Activated naive CD8-positive, alpha-beta T cell (primary cell): ENCODE measurements at regions not wholly inside any gene's neighbourhood (a gene's known extent, or its start where the extent isn't known, plus 50 kb on each side); places are given as distances from the start of the nearest gene placed in this dataset.
A peak's percentile ranks its signal among the peaks of the same experiment; 100 is the strongest.

Source experiments
- H3K27ac Mint-ChIP-seq: one replicate; pipeline ENCODE4 v1.8.0; 2021; ENCODE audit warnings: mixed read lengths
- H3K27me3 Mint-ChIP-seq: one replicate; pipeline ENCODE4 v1.8.0; 2021; ENCODE audit warnings: mixed read lengths
- H3K36me3 Mint-ChIP-seq: one replicate; pipeline ENCODE4 v1.8.0; 2021; ENCODE audit warnings: mixed read lengths
- H3K4me1 Mint-ChIP-seq: one replicate; pipeline ENCODE4 v1.8.0; 2021; ENCODE audit warnings: low read depth, mixed read lengths
- H3K4me3 Mint-ChIP-seq: one replicate; pipeline ENCODE4 v1.8.0; 2021; ENCODE audit warnings: mild to moderate bottlenecking, mixed read lengths
- H3K9me3 Mint-ChIP-seq: one replicate; pipeline ENCODE4 v1.8.0; 2021; ENCODE audit warnings: low read depth, mixed read lengths

DNA sequence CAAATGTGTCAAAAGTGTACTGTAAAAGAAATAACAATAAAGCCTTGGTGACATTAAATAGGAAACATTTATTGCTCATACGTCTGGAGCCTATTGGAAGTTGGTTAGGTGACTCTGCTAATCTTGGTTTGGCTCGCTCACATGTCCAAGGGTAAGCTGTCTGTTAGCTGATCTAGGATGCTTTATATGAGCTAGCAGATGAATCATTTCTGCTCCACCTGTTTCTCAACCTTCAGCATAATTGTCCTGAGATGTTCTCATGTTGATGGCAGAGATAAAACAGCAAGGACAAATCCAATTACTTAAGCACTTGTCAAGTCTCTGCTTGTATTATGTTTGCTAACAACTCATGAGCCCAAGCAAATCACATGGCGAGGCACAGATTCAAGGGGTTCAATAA, 56.0 kb upstream of the CD53 start:
- Mint-ChIP-seq H3K27me3 (no peaks in the 10 kb centered on the region), H3K36me3 (peaks cover 9% of the 10 kb centered on the region), H3K9me3 (no peaks in the 10 kb centered on the region), H3K27ac (no peak overlapping the region), H3K4me1 (no peaks in the 10 kb centered on the region), H3K4me3 (no peak overlapping the region)

DNA sequence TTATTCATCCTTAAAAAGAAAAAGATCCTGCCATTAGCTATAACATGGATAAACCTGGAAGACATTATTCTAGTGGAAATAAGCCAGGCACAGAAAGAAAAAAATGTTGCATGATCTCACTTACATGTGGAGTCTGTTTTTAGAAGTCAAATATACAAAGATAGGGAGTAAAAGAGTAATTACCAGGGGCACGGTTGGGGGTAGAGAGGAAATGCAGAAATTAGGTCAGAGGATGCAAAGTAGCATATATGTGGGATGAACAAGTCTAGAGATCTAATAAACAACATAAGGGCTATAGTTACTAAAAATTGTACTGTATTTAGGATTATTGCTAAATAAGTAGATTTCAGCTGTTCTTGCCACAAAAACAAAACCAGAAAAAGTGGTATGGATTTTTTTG, 61.4 kb upstream of the CD53 start:
- no peak overlapping the region for H3K27ac Mint-ChIP-seq
- H3K4me1 Mint-ChIP-seq = peaks cover 9% of the 10 kb centered on the region
- H3K9me3 Mint-ChIP-seq = peaks cover 3% of the 10 kb centered on the region
- H3K27me3 Mint-ChIP-seq = no peaks in the 10 kb centered on the region
- no peaks in the 10 kb centered on the region for H3K36me3 Mint-ChIP-seq
- no peak overlapping the region for H3K4me3 Mint-ChIP-seq

DNA sequence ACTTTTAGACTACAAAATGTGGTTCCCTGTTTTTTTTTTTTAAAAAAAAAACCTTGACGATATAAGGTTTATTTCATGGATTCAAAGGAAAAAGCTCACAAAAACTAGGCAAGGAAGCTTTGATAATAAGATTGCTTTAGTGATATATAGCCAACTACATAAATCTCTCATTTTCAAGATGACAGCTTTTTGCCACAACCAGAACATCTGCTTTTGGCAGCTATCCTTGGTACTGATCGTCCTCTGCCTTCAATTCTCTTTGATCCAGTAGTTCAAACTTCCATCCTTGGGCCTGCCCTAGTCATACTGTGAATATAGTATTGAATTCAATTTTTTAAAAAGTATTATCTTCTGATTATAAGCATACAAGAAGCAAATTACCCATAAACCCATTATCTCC, 72.9 kb upstream of the CD53 start:
- Mint-ChIP-seq H3K4me1 (peaks cover 3% of the 10 kb centered on the region), H3K36me3 (peaks cover 16% of the 10 kb centered on the region), H3K9me3 (peaks cover 9% of the 10 kb centered on the region), H3K4me3 (no peak overlapping the region), H3K27ac (no peak overlapping the region), H3K27me3 (no peaks in the 10 kb centered on the region)

DNA sequence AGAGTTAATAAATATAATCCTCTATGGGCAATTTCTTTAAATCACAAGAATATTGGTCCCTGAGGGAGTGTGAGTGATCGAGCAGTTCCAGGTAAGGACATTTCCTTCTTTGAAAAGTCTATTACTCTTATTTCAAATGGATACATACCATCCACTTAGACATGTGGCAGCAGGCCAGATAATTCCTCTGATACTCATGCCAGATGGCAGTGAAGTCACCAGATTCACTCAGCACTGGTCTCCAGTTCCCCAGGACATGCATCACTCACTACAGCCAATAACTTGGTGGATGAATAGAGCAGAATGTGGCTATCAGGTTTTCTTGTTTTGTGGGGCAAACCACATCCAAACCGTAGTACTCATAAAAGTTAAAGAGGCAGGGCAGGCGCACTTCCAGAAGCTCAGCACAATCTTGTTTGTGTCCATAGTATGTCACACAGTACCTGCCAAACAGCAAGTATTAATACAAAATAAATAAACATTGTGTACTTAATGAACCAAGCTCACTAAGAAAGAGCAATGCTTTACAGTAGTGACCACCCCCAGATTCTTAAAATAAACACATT, 74.2 kb upstream of the CD53 start:
- H3K27me3 Mint-ChIP-seq = no peaks in the 10 kb centered on the region
- peaks cover 9% of the 10 kb centered on the region for H3K9me3 Mint-ChIP-seq
- H3K4me3 Mint-ChIP-seq = no peak overlapping the region

DNA sequence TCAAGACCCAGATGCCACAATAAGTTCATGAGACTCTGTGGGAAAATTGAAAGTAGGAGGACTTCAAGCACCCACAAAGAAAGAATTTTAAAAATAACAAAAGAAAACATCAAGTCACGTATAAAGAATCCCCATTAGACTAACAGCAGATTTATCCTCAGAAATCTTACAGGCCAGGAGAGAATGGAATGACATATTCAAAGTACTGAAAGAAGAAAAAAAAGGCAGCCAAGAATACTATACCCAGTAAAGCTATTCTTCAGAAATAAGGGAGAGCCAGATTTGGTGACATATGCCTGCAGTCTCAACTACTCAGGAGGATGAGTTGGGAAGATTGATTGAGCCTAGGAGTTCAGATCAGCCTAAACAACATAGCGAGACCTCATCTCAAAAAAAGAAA, 84.3 kb upstream of the CD53 start:
- H3K4me3 Mint-ChIP-seq = peak overlapping the region; percentile 4
- H3K4me1 Mint-ChIP-seq = peaks cover 56% of the 10 kb centered on the region
- no peaks in the 10 kb centered on the region for H3K27me3 Mint-ChIP-seq
- peak overlapping the region; percentile 56 for H3K27ac Mint-ChIP-seq
- H3K36me3 Mint-ChIP-seq = peaks cover 27% of the 10 kb centered on the region
- peaks cover 26% of the 10 kb centered on the region for H3K9me3 Mint-ChIP-seq

More for the DNA sequence above, 74.2 kb upstream of the CD53 start:
- no peaks in the 10 kb centered on the region for H3K4me1 Mint-ChIP-seq
- no peak overlapping the region for H3K27ac Mint-ChIP-seq
- H3K36me3 Mint-ChIP-seq = peaks cover 13% of the 10 kb centered on the region

DNA sequence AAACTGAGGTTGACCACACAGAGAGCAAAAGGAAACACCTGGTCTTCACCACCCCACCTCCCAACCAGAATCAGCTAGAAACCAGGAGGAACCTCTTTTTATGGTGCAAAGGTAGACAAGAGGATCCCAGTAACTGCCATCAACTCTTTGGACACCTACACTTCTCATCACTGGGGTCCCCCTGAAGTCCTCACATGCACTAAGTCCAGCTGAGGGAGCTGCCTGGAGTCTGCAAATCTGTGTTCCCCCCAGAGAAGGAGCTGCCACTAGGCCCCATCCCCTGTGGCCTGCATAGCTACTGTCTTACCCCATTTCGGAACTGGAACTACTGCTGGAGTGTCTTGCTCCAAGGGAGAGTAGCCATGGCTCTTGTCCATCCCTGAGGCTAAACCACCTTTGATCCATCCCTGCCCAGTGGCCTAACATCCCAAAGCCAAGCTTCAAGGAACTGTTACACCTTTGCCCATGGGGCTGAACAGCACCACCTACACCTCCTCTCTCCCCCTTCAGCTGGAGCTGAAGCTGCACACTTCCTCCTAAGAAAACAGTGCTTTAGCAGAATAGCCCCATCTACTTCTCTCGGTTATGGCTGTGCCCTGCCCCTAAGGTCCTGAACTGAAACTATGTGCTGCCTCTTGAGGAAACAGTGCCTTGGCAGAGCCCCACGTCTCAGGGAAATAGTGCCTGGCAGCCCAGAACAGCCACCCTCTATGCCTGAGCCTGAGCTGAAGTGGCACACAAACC, 85.4 kb upstream of the CD53 start:
- Mint-ChIP-seq H3K4me3 (peak overlapping the region; percentile 72), H3K4me1 (peaks cover 65% of the 10 kb centered on the region), H3K27ac (peak overlapping the region; percentile 90), H3K9me3 (peaks cover 26% of the 10 kb centered on the region), H3K36me3 (peaks cover 22% of the 10 kb centered on the region), H3K27me3 (no peaks in the 10 kb centered on the region)

DNA sequence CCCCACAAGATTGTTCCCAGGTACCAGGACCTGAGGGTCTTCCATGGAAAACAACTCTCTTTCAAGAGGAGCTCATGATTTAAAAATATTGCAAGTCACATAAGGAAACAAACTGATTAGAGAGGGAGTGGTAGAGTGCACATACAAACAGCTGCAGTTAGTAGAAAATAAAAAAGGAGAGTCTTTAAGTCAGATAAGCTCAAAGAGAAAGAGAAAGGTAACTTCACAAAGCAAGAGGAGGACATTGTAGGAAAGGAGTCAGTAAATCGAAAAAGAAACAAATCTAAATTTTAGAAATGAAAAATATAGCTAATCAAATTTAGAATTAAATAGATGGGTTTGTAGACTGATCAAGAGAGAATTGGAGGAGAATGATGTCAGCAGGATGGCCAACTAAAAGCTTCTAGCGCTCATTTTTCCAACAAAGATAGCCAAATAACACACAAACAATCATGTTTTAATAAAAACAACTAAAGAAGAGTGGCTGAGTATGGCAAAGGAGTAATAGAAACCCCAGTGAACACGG, 86.1 kb upstream of the CD53 start:
- Mint-ChIP-seq H3K9me3 (peaks cover 26% of the 10 kb centered on the region), H3K36me3 (peaks cover 21% of the 10 kb centered on the region), H3K4me1 (peaks cover 68% of the 10 kb centered on the region), H3K27me3 (no peaks in the 10 kb centered on the region), H3K27ac (peak overlapping the region; percentile 90), H3K4me3 (peak overlapping the region; percentile 72)

DNA sequence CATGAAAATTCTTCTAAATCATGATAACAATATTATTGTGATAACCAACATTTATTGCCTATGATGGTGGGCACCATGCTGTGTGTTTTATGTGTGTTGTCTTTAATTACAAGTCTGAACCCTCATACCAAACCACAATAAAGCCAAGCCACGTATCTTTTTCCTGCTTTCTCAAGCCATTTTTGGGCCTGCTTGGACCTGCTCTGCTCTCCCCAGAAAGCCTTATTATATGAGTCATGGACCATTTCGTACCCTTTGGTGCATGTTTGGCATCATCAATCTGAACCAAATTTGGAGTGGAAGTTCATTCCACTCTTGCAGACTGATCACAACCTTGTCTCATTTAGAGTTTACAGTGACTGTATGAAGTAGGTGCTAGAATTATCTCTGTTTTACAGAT, 87.3 kb upstream of the CD53 start:
- peaks cover 16% of the 10 kb centered on the region for H3K36me3 Mint-ChIP-seq
- no peaks in the 10 kb centered on the region for H3K27me3 Mint-ChIP-seq
- H3K9me3 Mint-ChIP-seq = peaks cover 20% of the 10 kb centered on the region
- peak overlapping the region; percentile 72 for H3K4me3 Mint-ChIP-seq
- H3K27ac Mint-ChIP-seq = peak overlapping the region; percentile 72
- H3K4me1 Mint-ChIP-seq = peaks cover 75% of the 10 kb centered on the region

DNA sequence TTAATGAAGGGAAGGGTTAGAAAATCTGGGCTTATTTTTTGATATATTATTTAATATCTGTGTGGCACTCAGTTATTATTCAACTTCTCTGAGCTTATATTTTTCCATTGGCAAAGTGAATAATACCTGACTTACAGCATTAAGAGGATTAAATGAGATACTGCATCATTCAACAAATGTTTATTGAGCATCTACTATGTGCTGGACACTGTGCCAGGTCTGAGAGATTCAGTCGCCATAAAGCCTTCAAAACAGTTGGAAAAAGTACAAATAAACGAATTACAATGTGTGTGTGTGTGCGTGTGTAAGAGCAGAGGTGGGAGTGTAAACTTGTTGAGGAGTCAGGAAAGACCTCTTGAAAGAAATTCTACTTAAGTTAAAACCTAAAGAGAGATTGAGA, 87.9 kb upstream of the CD53 start:
- H3K27ac Mint-ChIP-seq = peak overlapping the region; percentile 72
- H3K36me3 Mint-ChIP-seq = peaks cover 13% of the 10 kb centered on the region
- H3K4me1 Mint-ChIP-seq = peaks cover 76% of the 10 kb centered on the region
- no peaks in the 10 kb centered on the region for H3K27me3 Mint-ChIP-seq
- H3K9me3 Mint-ChIP-seq = peaks cover 15% of the 10 kb centered on the region
- H3K4me3 Mint-ChIP-seq = peak overlapping the region; percentile 3

DNA sequence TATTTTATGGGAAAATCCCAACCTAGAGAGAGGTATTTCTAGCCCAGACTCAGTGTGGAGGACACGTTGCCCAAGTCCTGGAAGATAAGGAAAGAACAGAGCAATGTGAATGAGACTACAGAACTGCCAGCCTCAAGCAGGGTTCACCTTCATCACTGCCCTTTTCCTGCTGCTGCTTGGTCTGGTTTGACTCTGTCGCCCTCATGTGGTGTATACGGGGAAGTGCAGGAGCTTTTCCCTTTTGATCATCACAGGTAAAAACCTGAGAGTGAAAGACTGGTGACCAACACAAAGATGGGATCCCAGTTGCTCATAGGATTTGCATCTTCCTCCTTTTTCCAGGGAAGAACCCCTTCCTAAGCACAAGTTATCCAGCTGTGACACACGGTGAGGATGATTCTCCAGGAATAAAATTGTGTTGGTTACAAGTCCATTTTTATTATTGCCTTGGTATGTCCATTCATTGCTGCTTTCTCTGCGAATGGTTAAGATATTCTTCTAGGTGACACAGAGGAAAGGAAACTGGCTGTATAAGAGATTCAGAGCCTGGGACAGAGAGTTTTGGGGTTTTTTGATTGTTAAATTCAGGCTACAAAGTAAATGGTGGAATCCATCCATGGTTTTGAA, 89.5 kb upstream of the CD53 start:
- H3K27ac Mint-ChIP-seq = no peak overlapping the region
- H3K4me1 Mint-ChIP-seq = peaks cover 66% of the 10 kb centered on the region
- no peaks in the 10 kb centered on the region for H3K9me3 Mint-ChIP-seq
- H3K4me3 Mint-ChIP-seq = no peak overlapping the region
- no peaks in the 10 kb centered on the region for H3K27me3 Mint-ChIP-seq
- H3K36me3 Mint-ChIP-seq = no peaks in the 10 kb centered on the region

DNA sequence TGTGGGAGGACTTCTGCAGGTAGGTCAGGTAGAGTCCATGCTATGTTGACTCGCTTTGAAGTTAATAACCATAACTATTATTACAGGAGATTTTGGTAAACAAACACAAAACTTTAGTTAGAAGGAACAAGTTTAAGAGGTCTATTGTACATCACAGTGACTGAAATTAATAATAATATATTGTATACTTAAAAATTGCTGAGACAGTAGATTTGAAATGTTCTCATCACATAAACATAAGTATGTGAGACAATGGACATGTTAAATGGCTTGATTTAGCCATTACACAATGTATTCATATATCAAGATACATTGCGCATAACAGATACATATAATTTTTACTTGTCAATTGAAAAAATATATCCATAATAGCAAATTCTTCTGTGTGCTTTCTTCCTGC, 91.4 kb upstream of the CD53 start:
- no peak overlapping the region for H3K4me3 Mint-ChIP-seq
- H3K9me3 Mint-ChIP-seq = no peaks in the 10 kb centered on the region
- no peaks in the 10 kb centered on the region for H3K36me3 Mint-ChIP-seq
- no peak overlapping the region for H3K27ac Mint-ChIP-seq
- H3K27me3 Mint-ChIP-seq = no peaks in the 10 kb centered on the region
- H3K4me1 Mint-ChIP-seq = peaks cover 47% of the 10 kb centered on the region

DNA sequence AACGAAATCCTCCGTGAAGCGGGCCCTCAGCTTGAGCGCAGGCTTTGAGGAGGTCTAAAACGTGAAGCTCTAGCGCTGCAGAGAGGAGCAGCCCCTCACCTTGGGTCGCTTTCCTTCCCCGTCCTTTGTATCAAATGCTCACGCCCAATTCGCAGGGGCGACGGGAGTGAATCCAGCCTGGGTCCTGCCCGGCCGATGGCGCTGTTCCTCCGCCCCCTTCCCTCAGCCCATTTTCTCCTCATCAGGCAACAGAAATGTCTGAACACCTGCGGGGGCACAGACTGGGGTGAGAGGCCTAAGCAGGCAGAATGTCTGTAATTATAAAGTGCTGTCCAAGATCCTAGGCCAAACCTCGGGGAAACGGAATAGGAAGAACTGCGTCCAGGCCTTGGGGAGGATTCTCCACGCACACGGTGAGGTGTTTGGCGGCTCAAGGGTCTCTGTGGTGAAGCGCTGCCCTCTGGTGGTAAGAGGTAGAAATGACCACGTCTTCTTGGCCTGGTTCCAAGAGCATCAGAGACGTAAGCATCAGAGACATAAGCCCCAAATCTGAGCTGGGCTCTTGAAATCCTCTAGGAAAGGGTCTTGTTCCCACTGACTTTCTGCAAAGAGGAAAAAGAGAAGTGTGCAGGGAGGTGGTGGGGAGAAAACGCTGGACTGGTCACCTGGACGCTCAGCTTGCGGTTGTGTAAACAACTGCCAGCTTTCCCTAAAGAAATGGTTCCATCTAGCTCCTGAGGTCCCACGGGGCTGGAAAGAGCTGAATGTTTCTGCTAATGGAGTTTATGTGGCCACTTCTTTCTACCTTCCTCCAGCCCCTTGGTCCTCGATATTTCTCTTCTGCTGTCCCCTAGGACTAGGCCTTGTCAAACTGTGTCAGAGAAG, 92.1 kb upstream of the CD53 start:
- Mint-ChIP-seq H3K27ac (no peak overlapping the region), H3K27me3 (no peaks in the 10 kb centered on the region), H3K9me3 (no peaks in the 10 kb centered on the region), H3K4me3 (peak overlapping the region; percentile 15), H3K4me1 (peaks cover 40% of the 10 kb centered on the region), H3K36me3 (no peaks in the 10 kb centered on the region)

DNA sequence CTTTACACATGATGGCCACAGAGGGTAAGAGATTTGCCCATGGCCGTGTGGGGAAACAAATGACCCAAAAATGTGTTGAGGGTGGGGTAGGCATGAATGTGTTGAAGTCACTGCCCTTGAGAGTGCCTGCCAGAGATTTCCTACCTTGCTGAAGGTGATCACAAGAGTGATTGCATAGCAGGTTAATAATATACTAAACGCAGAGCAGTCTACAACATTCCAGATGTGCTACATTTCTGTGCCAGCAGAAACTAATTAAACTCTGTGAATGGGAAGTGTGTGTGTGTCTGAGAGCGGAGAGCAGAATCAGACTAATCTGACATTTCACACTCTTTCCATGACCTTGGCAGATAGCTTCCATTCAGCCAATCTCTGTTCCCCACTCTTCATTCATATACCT, 93.3 kb upstream of the CD53 start:
- H3K4me1 Mint-ChIP-seq = peaks cover 28% of the 10 kb centered on the region
- no peak overlapping the region for H3K27ac Mint-ChIP-seq
- H3K27me3 Mint-ChIP-seq = no peaks in the 10 kb centered on the region
- H3K9me3 Mint-ChIP-seq = no peaks in the 10 kb centered on the region
- no peak overlapping the region for H3K4me3 Mint-ChIP-seq
- H3K36me3 Mint-ChIP-seq = no peaks in the 10 kb centered on the region

DNA sequence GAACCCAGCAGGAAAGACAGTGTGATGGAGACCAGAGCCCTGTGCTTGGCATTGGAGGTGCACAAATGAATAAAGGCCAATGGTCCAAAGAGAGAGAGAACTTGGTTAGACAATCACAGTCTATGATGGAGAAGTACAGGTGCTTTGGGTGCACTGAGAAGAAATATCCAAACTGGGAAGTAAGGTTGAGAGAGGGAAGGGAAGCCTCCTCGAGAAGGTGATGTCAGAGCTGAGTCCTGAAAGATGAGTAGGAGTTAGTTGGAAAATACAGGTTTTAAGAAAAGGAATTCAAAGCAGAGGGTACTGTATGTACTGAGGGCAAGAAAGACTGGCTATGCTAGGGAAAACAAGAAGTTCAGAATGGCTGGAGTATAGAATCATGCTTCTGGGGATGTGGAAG, 94.1 kb upstream of the CD53 start:
- Mint-ChIP-seq H3K4me1 (peaks cover 21% of the 10 kb centered on the region), H3K36me3 (no peaks in the 10 kb centered on the region), H3K9me3 (no peaks in the 10 kb centered on the region), H3K4me3 (no peak overlapping the region), H3K27ac (no peak overlapping the region), H3K27me3 (no peaks in the 10 kb centered on the region)

DNA sequence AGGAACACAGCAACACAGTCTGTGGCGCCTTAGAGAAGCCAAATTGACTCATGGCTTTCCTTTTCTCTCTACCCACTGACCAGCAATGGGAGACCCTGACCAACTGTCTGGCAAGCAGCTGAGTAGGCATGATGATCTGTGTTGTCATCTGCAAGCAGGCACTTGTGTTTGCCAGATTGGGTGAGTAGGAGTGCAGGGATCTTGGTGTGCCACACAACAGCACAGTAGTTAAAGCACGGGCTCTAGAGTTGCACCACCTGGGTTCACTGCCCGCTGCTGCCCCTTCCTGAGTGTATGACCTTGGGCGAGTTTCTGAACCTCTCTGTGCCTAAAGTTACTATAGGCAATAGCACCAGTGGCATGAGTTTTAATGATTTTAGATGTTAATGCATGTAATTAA, 95.7 kb upstream of the CD53 start:
- Mint-ChIP-seq H3K4me1 (peaks cover 8% of the 10 kb centered on the region), H3K27me3 (peaks cover 2% of the 10 kb centered on the region), H3K36me3 (no peaks in the 10 kb centered on the region), H3K4me3 (no peak overlapping the region), H3K27ac (no peak overlapping the region), H3K9me3 (no peaks in the 10 kb centered on the region)
